ENCODE measurements at regions not wholly inside any gene's neighbourhood (a gene's known extent, or its start where the extent isn't known, plus 50 kb on each side); places are given as distances from the start of the nearest gene placed in this dataset.

DNA sequence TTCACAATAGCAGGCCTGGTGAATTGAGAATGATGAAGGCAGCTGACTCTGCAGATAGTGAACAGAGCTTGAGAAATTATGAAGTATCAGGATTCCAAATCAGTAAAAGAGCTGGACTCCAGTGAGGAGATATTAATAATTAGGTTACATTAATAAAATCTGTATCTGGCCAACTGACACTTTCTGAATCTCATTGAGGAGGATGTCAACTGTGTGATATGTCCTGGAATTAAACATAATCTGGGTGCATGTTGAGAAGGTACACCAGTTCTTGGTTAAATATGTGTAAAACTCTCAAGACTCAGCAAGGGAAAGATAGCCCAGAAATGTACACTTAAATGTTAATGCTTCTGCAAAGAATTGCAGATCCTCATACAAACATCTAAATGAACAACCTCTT is 177.8 kb upstream of the SFRP2 start:
- H3K27me3 Mint-ChIP-seq (ENCODE audit: insufficient read depth, unreplicated experiment), result no peaks in the 10 kb centered on the region
- BruUV-seq (replicated peaks), result no TSS peak
- H3K4me1 Mint-ChIP-seq (ENCODE audit: insufficient read depth, unreplicated experiment), result no peaks in the 10 kb centered on the region
- intact Hi-C loops (cut with micrococcal nuclease), result no loop called here
- ChIA-PET CTCF (no interaction called here), POLR2A (no interaction called here)
- TF ChIP-seq, protein P1, sequence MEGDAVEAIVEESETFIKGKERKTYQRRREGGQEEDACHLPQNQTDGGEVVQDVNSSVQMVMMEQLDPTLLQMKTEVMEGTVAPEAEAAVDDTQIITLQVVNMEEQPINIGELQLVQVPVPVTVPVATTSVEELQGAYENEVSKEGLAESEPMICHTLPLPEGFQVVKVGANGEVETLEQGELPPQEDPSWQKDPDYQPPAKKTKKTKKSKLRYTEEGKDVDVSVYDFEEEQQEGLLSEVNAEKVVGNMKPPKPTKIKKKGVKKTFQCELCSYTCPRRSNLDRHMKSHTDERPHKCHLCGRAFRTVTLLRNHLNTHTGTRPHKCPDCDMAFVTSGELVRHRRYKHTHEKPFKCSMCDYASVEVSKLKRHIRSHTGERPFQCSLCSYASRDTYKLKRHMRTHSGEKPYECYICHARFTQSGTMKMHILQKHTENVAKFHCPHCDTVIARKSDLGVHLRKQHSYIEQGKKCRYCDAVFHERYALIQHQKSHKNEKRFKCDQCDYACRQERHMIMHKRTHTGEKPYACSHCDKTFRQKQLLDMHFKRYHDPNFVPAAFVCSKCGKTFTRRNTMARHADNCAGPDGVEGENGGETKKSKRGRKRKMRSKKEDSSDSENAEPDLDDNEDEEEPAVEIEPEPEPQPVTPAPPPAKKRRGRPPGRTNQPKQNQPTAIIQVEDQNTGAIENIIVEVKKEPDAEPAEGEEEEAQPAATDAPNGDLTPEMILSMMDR (IDR thresholded peaks at IDR 0.05; ENCODE audit: unreplicated experiment), result no peak
- H3K4me3 Mint-ChIP-seq (ENCODE audit: unreplicated experiment), result no peak overlapping the region
- no peak for DNase-seq (ENCODE audit: unreplicated experiment)
- no peaks in the 10 kb centered on the region for H3K9me3 Mint-ChIP-seq (ENCODE audit: unreplicated experiment)
- H3K36me3 Mint-ChIP-seq (ENCODE audit: insufficient read depth, unreplicated experiment), result no peaks in the 10 kb centered on the region
- no peak overlapping the region for H3K27ac Mint-ChIP-seq (ENCODE audit: low read depth, unreplicated experiment)

DNA sequence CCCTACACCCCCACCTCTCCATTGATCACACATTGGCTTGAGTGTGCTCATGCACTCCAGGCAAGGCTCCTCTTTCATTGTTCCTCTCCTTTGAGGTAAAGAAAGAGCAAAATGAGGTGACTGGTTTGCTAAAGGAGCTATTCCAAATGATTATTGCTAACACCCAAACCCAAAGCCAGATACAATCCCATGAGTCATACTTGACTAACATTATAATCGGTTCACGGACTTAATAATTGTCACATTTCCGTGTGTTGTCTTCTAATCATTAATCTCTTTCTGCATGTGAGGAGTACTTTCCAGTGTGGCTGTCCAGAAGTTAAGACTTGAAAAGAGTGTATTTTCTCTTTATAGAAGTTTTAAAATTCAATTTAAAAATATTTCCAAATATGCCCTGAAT is 174.3 kb upstream of the SFRP2 start:
- CTCF ChIA-PET, result interaction anchor here (0.6 kb wide), 1 partner anchor 505 kb away, joined by 4 read pairs; no protein-coding TSS in a partner anchor
- TF ChIP-seq, protein P1 (IDR thresholded peaks at IDR 0.05; ENCODE audit: unreplicated experiment), result no peak
- intact Hi-C loops (cut with micrococcal nuclease), result no loop called here
- no TSS peak for BruUV-seq (replicated peaks)
- no peak overlapping the region for H3K27ac Mint-ChIP-seq (ENCODE audit: low read depth, unreplicated experiment)
- H3K27me3 Mint-ChIP-seq (ENCODE audit: insufficient read depth, unreplicated experiment), result no peaks in the 10 kb centered on the region
- H3K4me1 Mint-ChIP-seq (ENCODE audit: insufficient read depth, unreplicated experiment), result no peaks in the 10 kb centered on the region
- DNase-seq (ENCODE audit: unreplicated experiment), result no peak
- no peaks in the 10 kb centered on the region for H3K9me3 Mint-ChIP-seq (ENCODE audit: unreplicated experiment)
- POLR2A ChIA-PET, result no interaction called here
- no peak overlapping the region for H3K4me3 Mint-ChIP-seq (ENCODE audit: unreplicated experiment)
- no peaks in the 10 kb centered on the region for H3K36me3 Mint-ChIP-seq (ENCODE audit: insufficient read depth, unreplicated experiment)

DNA sequence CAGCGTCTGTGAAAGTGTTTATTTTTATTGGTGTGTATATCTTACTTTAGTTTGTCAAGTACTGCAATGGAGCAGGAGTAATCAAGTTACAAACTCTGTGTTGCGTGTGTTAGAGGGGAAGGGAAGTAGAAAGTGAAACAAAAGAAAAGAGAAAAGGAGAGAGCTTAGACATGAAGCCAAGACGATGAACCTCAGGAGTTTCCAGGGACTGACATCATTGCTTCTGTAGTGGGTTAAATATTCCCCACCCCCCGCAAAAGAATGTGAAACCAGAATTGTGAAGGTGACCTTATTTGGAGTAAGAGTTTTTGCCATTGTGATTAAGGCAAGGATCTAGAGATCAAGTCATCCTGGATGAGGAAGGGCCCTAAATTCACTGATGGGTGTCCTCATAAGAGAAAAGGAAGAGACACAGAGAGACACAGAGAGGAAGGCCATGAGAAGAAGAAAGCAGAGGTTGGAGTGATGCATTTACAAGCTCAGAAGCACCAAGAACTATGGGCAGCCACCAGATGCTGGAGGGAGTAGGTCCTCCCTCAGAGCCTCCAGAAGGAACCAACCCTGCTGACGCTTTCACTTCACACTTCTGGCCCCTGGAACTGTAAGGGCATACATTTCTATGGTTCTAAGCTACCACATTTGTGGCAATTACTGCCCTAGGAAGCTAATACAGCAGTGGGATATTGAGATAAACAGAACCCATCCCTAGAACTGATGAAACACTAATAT is 173.6 kb upstream of the SFRP2 start:
- ChIA-PET CTCF (no interaction called here), POLR2A (no interaction called here)
- no peak overlapping the region for H3K27ac Mint-ChIP-seq (ENCODE audit: low read depth, unreplicated experiment)
- H3K9me3 Mint-ChIP-seq (ENCODE audit: unreplicated experiment), result no peaks in the 10 kb centered on the region
- no peaks in the 10 kb centered on the region for H3K36me3 Mint-ChIP-seq (ENCODE audit: insufficient read depth, unreplicated experiment)
- no peak for DNase-seq (ENCODE audit: unreplicated experiment)
- TF ChIP-seq, protein P1 (IDR thresholded peaks at IDR 0.05; ENCODE audit: unreplicated experiment), result no peak
- intact Hi-C loops (cut with micrococcal nuclease), result no loop called here
- no peak overlapping the region for H3K4me3 Mint-ChIP-seq (ENCODE audit: unreplicated experiment)
- BruUV-seq (replicated peaks), result no TSS peak
- H3K4me1 Mint-ChIP-seq (ENCODE audit: insufficient read depth, unreplicated experiment), result no peaks in the 10 kb centered on the region
- no peaks in the 10 kb centered on the region for H3K27me3 Mint-ChIP-seq (ENCODE audit: insufficient read depth, unreplicated experiment)

DNA sequence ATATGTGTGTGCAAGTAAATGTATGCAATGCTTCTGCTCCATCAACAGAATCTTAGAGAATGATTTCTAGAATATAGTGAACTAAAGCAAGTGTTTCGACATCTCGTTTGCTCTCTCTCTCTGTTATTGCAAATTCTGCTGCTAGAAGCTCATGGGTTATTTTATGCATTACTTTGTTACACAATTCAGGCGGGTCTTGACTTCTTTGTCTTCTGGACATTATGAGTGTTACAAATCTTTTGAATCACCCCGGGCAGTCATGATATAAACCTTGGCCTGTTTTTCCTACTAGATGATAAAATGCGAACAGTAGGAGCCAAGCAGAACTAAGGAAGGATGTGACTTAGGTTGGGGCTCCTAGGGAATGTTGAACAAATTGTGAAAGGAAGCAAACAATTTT is 166.4 kb upstream of the SFRP2 start:
- Mint-ChIP-seq H3K36me3 (ENCODE audit: insufficient read depth, unreplicated experiment) (no peaks in the 10 kb centered on the region), H3K4me3 (ENCODE audit: unreplicated experiment) (no peak overlapping the region), H3K27ac (ENCODE audit: low read depth, unreplicated experiment) (no peak overlapping the region), H3K9me3 (ENCODE audit: unreplicated experiment) (peaks cover 6% of the 10 kb centered on the region), H3K27me3 (ENCODE audit: insufficient read depth, unreplicated experiment) (no peaks in the 10 kb centered on the region), H3K4me1 (ENCODE audit: insufficient read depth, unreplicated experiment) (peaks cover 3% of the 10 kb centered on the region)
- BruUV-seq (replicated peaks), result no TSS peak
- ChIA-PET POLR2A (no interaction called here), CTCF (interaction anchor here (1.3 kb wide), 1 partner anchor 17 kb away, joined by 5 read pairs; no protein-coding TSS in a partner anchor)
- TF ChIP-seq, protein P1 (IDR thresholded peaks at IDR 0.05; ENCODE audit: unreplicated experiment), result no peak
- no peak for DNase-seq (ENCODE audit: unreplicated experiment)
- intact Hi-C loops (cut with micrococcal nuclease), result no loop called here
